Neural progenitor cell (in vitro differentiated cells): ENCODE measurements at regions not wholly inside any gene's neighbourhood (a gene's known extent, or its start where the extent isn't known, plus 50 kb on each side); places are given as distances from the start of the nearest gene placed in this dataset.

ENCODE experiments used
- EZH2 ChIP-seq: fragments of 200-600 bp; sonication (generic); IDR thresholded peaks from 2 replicates; pipeline ENCODE4 v1.6.1; 2017; ENCODE audit warnings: antibody characterized with exemption, mild to moderate bottlenecking, moderate library complexity
- EZH2phosphoT487 ChIP-seq: fragments of 200-600 bp; sonication (generic); IDR thresholded peaks from 2 replicates; pipeline ENCODE4 v1.6.1; 2017; ENCODE audit warnings: antibody characterized with exemption
- TF ChIP-seq, protein P1 (sequence below): fragments of 200-600 bp; sonication (generic); IDR thresholded peaks from 2 replicates; pipeline ENCODE4 v1.5.1; 2017; ENCODE audit warnings: antibody characterized with exemption, mild to moderate bottlenecking

DNA sequence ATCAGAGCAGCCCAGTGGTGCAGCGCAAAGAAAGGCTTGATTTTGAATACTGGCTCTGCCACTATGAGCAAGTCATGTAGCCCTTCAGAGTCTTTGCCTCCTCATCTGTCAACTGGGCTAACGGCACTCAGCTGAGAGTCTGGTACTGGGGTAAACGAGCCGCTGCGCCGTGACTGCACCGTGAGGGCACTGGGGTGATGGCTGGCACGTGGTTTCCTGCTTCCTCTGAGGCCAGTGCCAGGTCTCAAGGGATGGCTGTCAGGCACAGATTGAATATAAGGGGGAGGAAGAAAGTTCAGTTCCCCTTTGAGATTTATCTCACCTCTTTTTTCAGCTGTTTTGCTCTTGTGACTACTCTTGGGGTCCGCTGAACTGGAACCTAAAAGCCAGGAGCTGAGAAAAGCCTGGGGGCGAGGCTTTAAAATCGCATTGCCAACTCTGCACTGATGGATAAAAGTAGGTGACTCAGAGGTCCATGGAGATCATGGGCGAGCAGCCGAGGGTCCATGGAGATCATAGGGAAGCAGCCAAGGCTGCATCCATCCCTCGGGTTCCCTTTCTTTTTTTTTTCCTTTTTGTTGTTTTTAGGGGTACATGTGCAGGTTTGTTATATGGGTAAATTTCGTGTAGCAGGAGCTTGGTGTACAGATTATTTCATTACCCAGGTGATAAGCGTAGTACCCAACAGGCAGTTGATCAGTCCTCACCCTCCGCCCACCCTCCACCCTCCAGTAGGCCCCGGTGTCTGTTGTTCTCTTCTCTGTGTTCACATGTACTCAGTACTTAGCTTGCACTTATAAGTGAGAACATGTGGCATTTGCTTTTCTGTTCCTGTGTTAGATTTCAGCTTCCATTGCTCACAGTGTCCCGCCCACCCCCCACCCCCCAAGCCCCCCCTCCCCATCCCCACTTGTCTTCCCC is 114.3 kb downstream of the SPP2 start:
- TF ChIP-seq EZH2phosphoT487 (no peak), EZH2 (no peak)
- TF ChIP-seq, protein P1, sequence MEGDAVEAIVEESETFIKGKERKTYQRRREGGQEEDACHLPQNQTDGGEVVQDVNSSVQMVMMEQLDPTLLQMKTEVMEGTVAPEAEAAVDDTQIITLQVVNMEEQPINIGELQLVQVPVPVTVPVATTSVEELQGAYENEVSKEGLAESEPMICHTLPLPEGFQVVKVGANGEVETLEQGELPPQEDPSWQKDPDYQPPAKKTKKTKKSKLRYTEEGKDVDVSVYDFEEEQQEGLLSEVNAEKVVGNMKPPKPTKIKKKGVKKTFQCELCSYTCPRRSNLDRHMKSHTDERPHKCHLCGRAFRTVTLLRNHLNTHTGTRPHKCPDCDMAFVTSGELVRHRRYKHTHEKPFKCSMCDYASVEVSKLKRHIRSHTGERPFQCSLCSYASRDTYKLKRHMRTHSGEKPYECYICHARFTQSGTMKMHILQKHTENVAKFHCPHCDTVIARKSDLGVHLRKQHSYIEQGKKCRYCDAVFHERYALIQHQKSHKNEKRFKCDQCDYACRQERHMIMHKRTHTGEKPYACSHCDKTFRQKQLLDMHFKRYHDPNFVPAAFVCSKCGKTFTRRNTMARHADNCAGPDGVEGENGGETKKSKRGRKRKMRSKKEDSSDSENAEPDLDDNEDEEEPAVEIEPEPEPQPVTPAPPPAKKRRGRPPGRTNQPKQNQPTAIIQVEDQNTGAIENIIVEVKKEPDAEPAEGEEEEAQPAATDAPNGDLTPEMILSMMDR = no peak
